ENCODE measurements at regions not wholly inside any gene's neighbourhood (a gene's known extent, or its start where the extent isn't known, plus 50 kb on each side); places are given as distances from the start of the nearest gene placed in this dataset.

GRCh38 chr6:1077478-1078416, 234.2 kb upstream of the FOXQ1 start:
- DNase-seq (ENCODE audit: extremely low read depth in 1 of 11, low read depth in 9 of 11, low spot score in 4 of 11): no peak

GRCh38 chr6:1076531-1077459, 235.1 kb upstream of the FOXQ1 start:
- DNase-seq (ENCODE audit: extremely low read depth in 1 of 11, low read depth in 9 of 11, low spot score in 4 of 11): no peak

GRCh38 chr6:1075880-1076279, 236.0 kb upstream of the FOXQ1 start:
- no peak for DNase-seq (ENCODE audit: extremely low read depth in 1 of 11, low read depth in 9 of 11, low spot score in 4 of 11)

GRCh38 chr6:1075444-1075843, 236.5 kb upstream of the FOXQ1 start:
- DNase-seq (ENCODE audit: extremely low read depth in 1 of 11, low read depth in 9 of 11, low spot score in 4 of 11): no peak

- no peak for DNase-seq (ENCODE audit: extremely low read depth in 1 of 11, low read depth in 9 of 11, low spot score in 4 of 11)
Observed at GRCh38 chr6:1070085-1070521, 241.8 kb upstream of the FOXQ1 start.

DNA sequence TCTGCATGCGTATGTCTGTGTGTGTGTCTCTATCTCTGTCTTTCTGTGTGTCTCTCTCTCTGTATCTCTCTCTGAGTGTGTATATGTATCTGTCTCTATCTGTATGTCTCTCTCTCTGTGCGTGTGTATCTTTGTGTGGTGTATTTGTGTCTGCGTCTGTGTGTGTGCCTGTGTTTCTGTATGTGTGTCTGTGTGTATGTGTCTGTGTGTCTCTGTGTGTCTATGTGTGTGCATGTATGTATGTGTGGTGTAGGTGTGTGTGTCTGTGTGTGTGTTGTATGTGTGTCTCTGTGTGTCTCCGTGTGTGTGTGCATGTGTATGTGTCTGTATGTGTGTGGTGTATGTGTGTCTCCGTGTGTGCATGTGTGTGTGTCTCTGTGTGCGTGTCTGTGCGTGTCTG, 243.0 kb upstream of the FOXQ1 start:
- DNase-seq (ENCODE audit: extremely low read depth in 1 of 11, low read depth in 9 of 11, low spot score in 4 of 11): no peak

- no peak for DNase-seq (ENCODE audit: extremely low read depth in 1 of 11, low read depth in 9 of 11, low spot score in 4 of 11)
Observed at GRCh38 chr6:1068068-1068467, 243.8 kb upstream of the FOXQ1 start.

GRCh38 chr6:1067346-1067745, 244.6 kb upstream of the FOXQ1 start:
- DNase-seq (ENCODE audit: extremely low read depth in 1 of 11, low read depth in 9 of 11, low spot score in 4 of 11): no peak

GRCh38 chr6:1066449-1067090, 245.3 kb upstream of the FOXQ1 start:
- no peak for DNase-seq (ENCODE audit: extremely low read depth in 1 of 11, low read depth in 9 of 11, low spot score in 4 of 11)

- no peak for DNase-seq (ENCODE audit: extremely low read depth in 1 of 11, low read depth in 9 of 11, low spot score in 4 of 11)
Observed at GRCh38 chr6:1065986-1066385, 245.9 kb upstream of the FOXQ1 start.

GRCh38 chr6:1063671-1064355, 248.1 kb upstream of the FOXQ1 start:
- no peak for DNase-seq (ENCODE audit: extremely low read depth in 1 of 11, low read depth in 9 of 11, low spot score in 4 of 11)

- no peak for DNase-seq (ENCODE audit: extremely low read depth in 1 of 11, low read depth in 9 of 11, low spot score in 4 of 11)
Observed at GRCh38 chr6:1062786-1063545, 248.9 kb upstream of the FOXQ1 start.

- no peak for DNase-seq (ENCODE audit: extremely low read depth in 1 of 11, low read depth in 9 of 11, low spot score in 4 of 11)
Observed at GRCh38 chr6:1059596-1059995, 252.3 kb upstream of the FOXQ1 start.

DNA sequence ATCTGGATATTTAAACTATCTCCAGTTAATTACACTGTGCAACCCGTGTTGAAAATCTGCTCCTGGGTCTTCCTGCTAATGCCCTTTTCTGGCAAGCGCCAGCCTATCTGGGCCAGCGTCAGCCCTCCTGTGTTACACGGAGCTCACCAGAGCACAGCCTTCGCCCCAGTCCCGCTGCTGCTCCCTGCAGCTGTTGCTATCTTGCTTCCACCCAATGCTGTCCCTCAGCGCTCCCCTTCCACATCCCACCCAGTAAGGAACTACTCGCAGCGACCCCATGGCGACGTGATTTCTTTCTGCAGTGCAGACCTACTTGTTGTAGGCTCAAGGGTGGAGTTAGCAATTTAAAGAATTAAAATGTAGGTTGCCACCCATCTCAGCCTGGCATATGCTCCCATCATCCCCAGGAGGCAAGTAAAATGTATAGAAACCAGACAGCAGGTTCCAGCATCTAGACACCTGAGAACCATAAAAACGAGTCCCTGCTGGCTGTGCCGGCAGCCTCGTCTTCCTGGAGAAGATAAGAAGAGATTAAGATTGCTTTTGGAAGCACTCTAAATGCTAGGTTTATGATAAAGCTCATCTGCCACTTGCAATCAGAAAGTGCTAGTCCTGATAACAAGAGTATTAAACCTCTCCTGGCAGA, 254.3 kb upstream of the FOXQ1 start:
- no peak for DNase-seq (ENCODE audit: extremely low read depth in 1 of 11, low read depth in 9 of 11, low spot score in 4 of 11)

DNA sequence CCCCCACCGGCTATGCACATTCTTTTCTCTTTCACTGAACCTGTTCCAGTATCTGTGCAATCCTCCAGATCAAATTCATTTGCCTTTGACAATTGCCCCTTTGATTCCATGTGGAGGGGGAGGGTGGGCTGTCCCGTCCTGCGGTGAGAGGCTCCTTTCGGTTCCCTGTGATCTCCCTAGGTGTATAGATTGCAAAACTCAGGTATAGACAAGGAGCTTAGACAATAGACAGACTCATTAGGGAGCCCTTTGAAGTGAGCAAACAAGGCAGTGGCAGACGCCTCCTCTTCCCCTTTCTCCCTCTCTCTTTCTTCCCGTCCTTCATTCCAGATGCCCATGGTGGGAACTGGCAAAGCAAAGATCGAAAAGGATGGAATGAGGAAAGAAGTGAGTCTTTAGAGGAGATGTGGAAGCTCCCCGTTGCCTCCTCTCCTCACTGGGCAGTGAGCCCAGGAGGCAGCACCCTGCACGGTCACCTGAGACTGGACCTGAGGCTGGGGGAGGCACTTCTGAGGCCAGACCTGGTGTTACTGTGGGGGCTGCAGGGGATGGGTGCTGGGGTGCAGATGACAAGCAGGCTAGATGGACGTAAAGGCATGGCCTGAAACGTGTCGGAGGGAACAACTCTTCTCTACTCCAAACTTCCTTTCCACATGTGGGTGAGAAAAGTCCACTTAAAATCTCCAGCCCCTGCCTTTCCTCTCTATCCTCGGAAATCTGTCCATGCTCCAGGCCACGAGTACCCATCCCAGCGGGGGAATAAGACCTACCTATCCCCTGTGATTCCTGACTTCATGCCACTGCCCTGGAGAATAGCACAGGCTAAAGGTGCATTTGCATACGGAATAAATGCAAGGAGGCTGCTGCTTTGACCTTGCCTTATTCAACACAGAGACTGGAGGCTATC, 256.6 kb upstream of the FOXQ1 start:
- DNase-seq (ENCODE audit: extremely low read depth in 1 of 11, low read depth in 9 of 11, low spot score in 4 of 11): no peak

- no peak for DNase-seq (ENCODE audit: extremely low read depth in 1 of 11, low read depth in 9 of 11, low spot score in 4 of 11)
Observed at GRCh38 chr6:1054653-1055014, 257.3 kb upstream of the FOXQ1 start.

DNA sequence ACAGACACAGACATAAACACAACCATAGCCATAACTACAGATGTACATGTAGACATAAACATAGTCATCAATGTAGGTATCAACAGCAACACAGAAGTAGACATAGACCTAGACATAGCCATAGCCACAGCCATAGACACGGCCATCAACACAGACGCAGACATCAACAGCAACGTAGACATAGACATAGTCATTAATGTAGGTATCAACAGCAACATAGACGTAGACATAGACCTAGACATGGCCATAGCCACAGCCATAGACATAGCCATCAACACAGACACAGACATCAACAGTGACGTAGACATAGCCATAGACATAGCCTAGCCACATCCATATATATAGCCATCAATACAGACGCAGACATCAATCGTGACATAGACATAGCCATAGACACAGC, 258.3 kb upstream of the FOXQ1 start:
- DNase-seq (ENCODE audit: extremely low read depth in 1 of 11, low read depth in 9 of 11, low spot score in 4 of 11): no peak

All from renal cortex interstitium (tissue), 11 donors.